HG02870 (cell line): ENCODE measurements at regions not wholly inside any gene's neighbourhood (a gene's known extent, or its start where the extent isn't known, plus 50 kb on each side); places are given as distances from the start of the nearest gene placed in this dataset.

Experiments
- ATAC-seq: cut with Tn5 transposase; IDR thresholded peaks from one replicate; pipeline ENCODE4 v1.9.1; 2021; ENCODE audit warnings: mild to moderate bottlenecking, moderate library complexity; ENCODE audit not compliant: unreplicated experiment

- ATAC-seq, result no peak
These were observed 339.2 kb downstream of the PIK3R1 start for GRCh38 chr5:68554571-68555279.

GRCh38 chr5:68555907-68556681, 340.5 kb downstream of the PIK3R1 start:
- no peak for ATAC-seq

DNA sequence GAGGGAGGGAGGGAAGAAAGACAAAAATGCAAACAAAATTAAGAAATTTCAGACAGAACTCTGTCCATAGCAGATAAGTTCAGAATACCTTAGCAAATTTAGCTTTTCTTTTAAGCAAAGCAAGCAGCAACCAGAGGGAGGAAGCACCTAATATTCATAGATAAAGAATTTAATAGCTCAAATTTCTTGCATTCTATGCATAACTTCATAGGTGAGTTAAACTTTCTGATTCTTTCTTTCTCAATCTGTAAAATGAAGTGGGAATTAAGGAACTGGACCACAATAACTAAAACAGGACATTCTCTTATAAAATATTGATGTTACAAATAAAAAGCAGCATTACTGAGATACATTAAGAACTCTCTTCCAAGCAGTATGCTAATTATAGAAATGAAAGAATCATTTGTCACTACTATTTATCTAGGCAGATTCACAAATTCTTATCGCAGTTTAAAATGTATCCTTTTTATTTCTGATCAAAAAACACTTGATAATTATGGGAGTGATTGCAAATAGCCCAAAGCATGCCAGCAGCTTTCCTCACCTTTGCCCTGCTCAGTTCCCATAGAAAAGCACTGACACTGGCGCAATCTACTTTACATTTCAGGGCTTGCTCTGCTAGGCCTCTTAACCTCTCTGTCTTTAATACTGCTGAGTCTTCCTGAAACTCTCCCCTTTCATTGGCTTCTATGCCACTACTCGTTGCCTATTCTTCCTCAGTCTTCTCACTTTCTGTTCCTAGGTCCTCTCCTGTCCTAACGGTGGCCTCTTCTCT, 341.8 kb downstream of the PIK3R1 start:
- no peak for ATAC-seq

DNA sequence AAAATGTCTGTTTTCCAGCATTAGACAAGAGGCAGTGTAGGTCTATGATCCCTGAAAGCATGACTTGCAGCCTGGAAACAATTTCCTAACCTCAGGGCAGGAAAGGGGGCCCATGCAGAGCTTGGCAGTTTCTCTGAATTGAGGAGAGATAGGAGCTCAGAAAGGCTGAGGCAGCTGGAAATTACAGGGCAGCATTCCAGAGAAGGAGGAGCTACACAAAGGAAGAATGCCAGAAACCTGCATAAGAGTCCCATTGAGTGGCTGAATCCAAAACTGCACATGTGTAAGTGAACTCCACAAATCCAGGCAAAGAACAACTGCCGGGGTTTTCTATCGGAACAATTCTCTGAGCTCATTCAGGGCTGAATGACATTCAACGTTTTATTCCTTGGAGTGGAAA, 346.8 kb downstream of the PIK3R1 start:
- no peak for ATAC-seq

- no peak for ATAC-seq
These were observed 349.9 kb downstream of the PIK3R1 start for GRCh38 chr5:68565427-68565826.

DNA sequence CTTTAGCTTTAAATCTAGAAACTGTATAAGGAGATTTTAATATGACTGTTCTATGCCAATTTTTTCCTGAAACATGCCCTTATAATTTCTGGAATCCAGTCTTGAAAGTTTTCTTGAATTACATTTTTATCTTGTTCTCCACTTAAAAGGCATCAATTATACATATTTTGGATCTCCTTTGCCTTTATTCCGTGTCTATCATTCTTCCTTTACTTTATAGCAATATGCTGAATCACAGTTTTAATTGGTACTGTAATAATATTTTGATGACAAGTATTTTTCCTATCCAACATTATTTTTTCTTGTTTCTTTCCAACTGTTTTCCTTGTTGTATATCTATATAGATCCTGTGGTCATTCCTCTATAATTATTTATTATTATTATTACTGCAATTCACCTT, 361.2 kb downstream of the PIK3R1 start:
- ATAC-seq, result no peak

GRCh38 chr5:68582284-68582683, 366.7 kb downstream of the PIK3R1 start:
- ATAC-seq, result no peak

DNA sequence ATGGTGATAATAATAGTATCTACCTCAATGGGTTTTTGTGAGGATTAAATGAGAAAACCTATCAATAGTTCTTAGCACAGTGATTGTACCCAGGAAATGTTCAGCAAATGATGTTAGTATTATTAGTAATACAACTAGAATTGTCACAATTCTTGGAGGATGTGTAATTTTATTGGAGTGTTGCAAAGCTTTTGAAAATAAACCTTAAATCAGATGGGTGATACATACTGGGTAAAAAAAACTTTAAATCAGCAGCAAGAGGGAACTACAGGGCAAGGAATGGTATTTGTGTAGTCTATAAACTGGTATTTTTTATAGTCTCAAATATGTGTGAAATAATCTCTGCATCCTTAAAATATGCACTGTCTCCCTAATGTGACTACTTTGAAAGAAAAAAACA, 371.6 kb downstream of the PIK3R1 start:
- ATAC-seq, result no peak

- ATAC-seq, result no peak
These were observed 376.3 kb downstream of the PIK3R1 start for GRCh38 chr5:68591850-68592249.

DNA sequence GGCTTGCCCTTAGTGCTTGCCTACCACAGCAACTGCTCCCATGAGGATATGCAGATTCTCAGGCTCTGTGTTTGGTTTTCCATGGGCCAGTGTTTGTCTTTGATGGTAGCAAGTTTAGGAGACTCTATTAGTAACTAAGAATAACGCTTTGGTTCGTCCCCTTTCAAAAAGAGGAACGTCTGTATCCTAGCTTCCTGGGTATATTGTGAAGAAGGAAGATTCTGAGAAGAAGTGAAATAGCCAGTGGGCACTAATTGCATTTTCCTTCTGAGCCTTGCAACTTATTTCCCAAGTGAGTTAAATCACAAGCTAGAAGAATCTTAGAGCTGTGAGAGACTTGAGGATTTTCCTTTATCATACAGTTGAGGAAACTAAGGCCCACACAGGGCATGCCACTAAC, 376.8 kb downstream of the PIK3R1 start:
- no peak for ATAC-seq

GRCh38 chr5:68593211-68593671, 377.7 kb downstream of the PIK3R1 start:
- ATAC-seq, result no peak

DNA sequence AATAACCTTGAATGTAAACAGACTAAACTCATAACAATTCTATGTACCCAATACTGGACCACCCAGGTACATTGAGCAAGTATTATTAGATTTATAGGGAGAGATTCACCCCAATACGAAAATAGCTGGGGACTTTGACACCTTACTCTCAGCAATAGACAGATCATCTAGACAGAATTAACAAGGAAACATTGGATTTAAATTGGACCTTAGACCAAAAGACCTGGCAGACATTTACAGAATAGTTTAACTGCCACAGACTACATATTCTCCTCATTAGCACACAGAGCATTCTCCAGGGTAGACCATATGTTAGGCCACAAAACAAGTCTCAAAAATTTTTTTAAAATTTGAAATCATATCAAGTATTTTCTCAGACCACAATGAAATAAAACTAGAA, 397.4 kb downstream of the PIK3R1 start:
- no peak for ATAC-seq

DNA sequence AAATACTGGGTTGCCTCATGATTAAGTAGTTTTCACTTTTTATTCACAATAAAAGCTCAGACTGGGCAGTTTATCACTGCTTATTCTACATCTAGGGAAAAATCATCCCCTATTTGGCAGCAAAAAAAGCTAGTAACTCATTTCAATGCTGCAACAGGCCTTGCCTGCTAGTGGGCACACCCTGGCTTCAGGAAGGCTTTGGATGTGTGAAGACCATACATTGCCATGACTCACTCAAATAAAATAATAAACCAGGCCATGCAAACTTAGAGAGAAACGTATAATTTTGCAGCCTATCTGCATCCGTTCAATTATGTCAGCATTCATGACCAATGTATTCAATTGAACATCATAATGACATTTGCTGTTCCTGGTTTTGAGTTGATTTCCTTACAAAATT, 402.9 kb downstream of the PIK3R1 start:
- no peak for ATAC-seq

GRCh38 chr5:68627001-68627400, 411.4 kb downstream of the PIK3R1 start:
- no peak for ATAC-seq

DNA sequence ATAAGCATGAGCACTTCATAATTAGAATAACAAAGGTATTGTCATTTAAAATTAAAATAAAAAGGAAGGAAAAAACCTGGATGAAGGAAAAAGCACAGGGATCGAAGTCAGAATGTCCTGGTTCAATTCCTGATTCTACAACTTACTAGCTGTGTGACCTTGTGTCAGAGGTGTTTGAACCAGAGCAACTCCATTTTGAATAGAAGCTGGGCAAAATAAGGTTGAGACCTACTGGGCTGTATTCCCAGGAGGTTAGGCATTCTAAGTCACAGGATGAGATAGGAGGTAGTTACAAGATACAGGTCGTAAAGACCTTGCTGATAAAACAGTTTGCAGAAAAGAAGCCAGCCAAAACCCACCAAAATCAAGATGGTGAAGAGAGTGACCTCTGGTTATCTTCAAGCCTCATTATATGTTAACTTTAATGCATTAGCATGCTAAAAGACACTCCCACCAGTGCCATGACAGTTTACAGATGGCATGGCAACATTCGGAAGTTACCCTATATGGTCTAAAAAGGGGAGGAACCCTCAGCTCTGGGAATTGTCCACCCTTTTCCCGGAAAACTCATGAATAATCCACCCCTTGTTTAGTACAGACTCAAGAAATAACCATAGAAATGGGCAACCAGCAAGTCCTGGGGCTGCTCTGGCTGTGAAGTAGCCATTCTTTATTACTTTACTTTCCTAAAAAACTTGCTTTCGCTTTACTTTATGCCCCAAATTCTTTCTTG, 412.7 kb downstream of the PIK3R1 start:
- ATAC-seq, result no peak

DNA sequence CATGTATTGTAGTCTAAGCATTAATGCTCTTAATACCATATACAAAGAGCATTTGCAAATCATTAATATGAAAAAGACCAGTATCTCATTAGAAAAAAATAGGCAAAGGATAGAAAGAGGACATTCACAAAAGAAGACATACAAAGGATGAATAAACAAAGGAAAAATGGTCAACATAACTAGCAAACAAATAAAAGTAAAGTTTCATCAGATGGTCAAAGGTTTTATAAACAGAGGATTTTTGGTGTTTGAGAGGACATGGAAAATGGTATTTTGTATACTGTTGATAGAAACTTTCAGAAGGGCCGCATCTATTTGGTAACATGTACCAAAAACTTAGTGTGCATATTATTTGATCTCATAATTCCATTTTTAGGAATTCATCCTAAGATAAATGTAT, 414.8 kb downstream of the PIK3R1 start:
- no peak for ATAC-seq

- no peak for ATAC-seq
These were observed 416.3 kb downstream of the PIK3R1 start for GRCh38 chr5:68631884-68632283.

DNA sequence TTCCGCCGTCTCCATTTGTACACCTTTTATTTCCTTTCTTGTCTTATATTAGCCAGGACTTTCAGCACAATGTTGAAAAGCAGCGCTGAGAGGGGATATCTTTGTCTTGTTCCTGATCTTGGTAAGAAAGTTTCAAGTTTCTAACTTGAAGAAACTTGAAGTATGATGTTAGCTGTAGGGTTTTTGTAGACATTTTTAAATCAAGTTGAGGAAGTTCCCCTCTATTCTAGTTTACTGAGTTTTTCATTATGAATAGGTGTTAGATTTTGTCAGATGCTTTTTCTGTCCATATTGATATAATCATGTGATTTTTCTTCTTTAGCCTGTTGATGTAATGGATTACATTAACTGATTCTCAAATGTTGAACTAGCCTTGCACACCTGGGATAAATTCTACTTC, 425.7 kb downstream of the PIK3R1 start:
- ATAC-seq, result peak; percentile 60

DNA sequence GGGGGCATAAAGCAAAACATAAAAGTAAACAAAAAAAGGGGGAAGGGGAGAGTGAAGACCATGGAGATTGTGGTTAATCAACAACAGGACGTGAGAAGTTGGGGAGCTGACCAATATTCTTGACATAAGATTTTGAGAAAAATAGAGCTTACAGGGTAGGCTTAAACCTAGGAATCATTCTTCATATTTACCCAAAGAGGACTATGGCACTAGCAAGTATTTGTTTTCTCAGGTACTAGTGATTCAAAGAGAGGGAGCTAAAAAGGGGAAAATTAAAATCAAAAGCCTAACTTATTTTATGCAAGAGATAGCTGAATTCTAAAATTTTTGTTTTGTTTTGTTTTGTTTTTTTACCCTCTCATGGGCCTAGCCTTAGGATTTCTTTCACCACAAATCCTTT, 427.5 kb downstream of the PIK3R1 start:
- no peak for ATAC-seq

- ATAC-seq, result peak; percentile 95
These were observed 429.4 kb downstream of the PIK3R1 start for GRCh38 chr5:68644971-68645370.

DNA sequence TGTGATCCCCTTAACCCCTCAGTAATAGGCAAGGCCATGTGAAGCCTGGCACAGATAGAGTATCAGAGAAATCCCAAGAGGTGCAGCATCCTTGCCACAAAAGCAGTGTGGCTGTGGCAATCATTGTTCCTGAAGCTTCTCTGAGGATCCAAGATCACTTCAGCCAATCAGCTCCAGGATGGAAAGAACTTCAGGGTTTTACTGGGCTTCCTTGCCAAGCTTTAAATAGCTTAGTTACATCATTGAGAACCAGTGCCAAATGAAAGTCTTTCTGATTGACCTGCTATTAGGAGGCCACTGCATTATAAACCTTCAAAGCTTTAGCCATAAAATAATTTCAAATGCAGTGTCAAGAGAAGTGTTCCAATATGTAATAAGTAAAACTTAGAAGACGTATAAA, 430.6 kb downstream of the PIK3R1 start:
- ATAC-seq, result no peak
